H1 (cell line): ENCODE measurements at regions not wholly inside any gene's neighbourhood (a gene's known extent, or its start where the extent isn't known, plus 50 kb on each side); places are given as distances from the start of the nearest gene placed in this dataset.

Source experiments
- CTCF ChIA-PET: fragments of 300-600 bp; sonication (Branson Sonifier 250); formaldehyde crosslinking; loops from one replicate; lab custom pipeline; 2021; ENCODE audit not compliant: partially characterized antibody; lab: Charles Lee
- POLR2A ChIA-PET: fragments of 300-600 bp; sonication (Branson Sonifier 250); formaldehyde crosslinking; loops from one replicate; lab custom pipeline; 2021; ENCODE audit warnings: inconsistent platforms; ENCODE audit not compliant: partially characterized antibody; lab: Charles Lee
- DNase-seq, 2 experiments: peaks; one replicate each; pipeline versions ENCODE4 v3.0.0 to v3.0.0-alpha.2; 2010 to 2022; ENCODE audit warnings: low spot score in 2 of 2, low read depth in 1 of 2, mixed read lengths in 1 of 2
- FAIRE-seq: peaks from 2 replicates; lab custom pipeline; 2011; peaks lifted over from hg19 to GRCh38; lab: Jason Lieb, UNC
- H2AFZ ChIP-seq: 2 replicates; pipeline ENCODE4 v1.8.1; 2012; ENCODE audit warnings: low read length, inconsistent platforms
- H2AK5ac ChIP-seq: 2 replicates; pipeline ENCODE4 v1.6.1; 2013; ENCODE audit warnings: low read depth, low read length
- H2BK120ac ChIP-seq: replicated peaks from 2 replicates; pipeline ENCODE3; 2013; ENCODE audit warnings: low read depth, low read length, inconsistent platforms
- H2BK12ac ChIP-seq: 2 replicates; pipeline ENCODE4 v1.6.1; 2013; ENCODE audit warnings: low read depth, low read length
- H2BK15ac ChIP-seq: 2 replicates; pipeline ENCODE4 v1.6.1; 2013; ENCODE audit warnings: low read length
- H2BK20ac ChIP-seq: 2 replicates; pipeline ENCODE4 v1.6.1; 2013; ENCODE audit warnings: low read length
- H2BK5ac ChIP-seq: 2 replicates; pipeline ENCODE4 v1.6.1; 2013; ENCODE audit warnings: low read depth, low read length
- H3K14ac ChIP-seq: 2 replicates; pipeline ENCODE4 v1.6.1; 2013; ENCODE audit warnings: inconsistent platforms; ENCODE audit not compliant: insufficient read length
- H3K18ac ChIP-seq: 2 replicates; pipeline ENCODE4 v1.6.1; 2013; ENCODE audit warnings: low read length; ENCODE audit errors: extremely low read depth
- H3K23ac ChIP-seq: 2 replicates; pipeline ENCODE4 v1.6.1; 2013; ENCODE audit warnings: inconsistent platforms; ENCODE audit not compliant: insufficient read length
- H3K23me2 ChIP-seq: 2 replicates; pipeline ENCODE4 v1.6.1; 2013; ENCODE audit warnings: low read depth, low read length
- H3K27ac ChIP-seq: 2 replicates; pipeline ENCODE4 v1.6.1; 2011; ENCODE audit warnings: low read depth, low read length, inconsistent platforms
- H3K27me3 ChIP-seq, 4 experiments: replicated peaks in 1 of 4; 1 replicate in 1 of 4; 2 replicates in 3 of 4; pipeline versions ENCODE4 v1.6.1 to v1.8.1; 2011 to 2013; ENCODE audit warnings: low read length in 3 of 4, mild to moderate bottlenecking in 3 of 4, inconsistent platforms in 2 of 4, mixed read lengths in 2 of 4, moderate library complexity in 1 of 4; ENCODE audit not compliant: control insufficient read depth in 3 of 4, insufficient read depth in 3 of 4; ENCODE audit errors: extremely low read depth in 1 of 4
- H3K36me3 ChIP-seq, 4 experiments: 2 replicates each; pipeline versions ENCODE4 v1.6.1 to v1.8.1; 2011 to 2013; ENCODE audit warnings: mild to moderate bottlenecking in 4 of 4, low read length in 3 of 4, moderate library complexity in 2 of 4, control low read depth in 1 of 4, inconsistent platforms in 1 of 4; ENCODE audit not compliant: insufficient read depth in 4 of 4, control insufficient read depth in 2 of 4
- H3K4ac ChIP-seq: replicated peaks from 2 replicates; pipeline ENCODE3; 2013; ENCODE audit warnings: low read length, low read depth, mixed read lengths, inconsistent platforms; ENCODE audit not compliant: insufficient read length
- H3K4me1 ChIP-seq, 4 experiments: replicated peaks in 1 of 4; 1 replicate in 1 of 4; 2 replicates in 3 of 4; pipeline versions ENCODE4 v1.6.1 to v1.8.1; 2011 to 2013; ENCODE audit warnings: low read length in 3 of 4, inconsistent platforms in 2 of 4, mixed read lengths in 1 of 4; ENCODE audit not compliant: insufficient read depth in 4 of 4, control insufficient read depth in 3 of 4
- H3K4me2 ChIP-seq, 2 experiments: 2 replicates each; pipeline versions ENCODE4 v1.6.1 to v1.8.1; 2011 to 2013; ENCODE audit warnings: low read depth in 2 of 2, low read length in 2 of 2, control low read depth in 1 of 2, inconsistent platforms in 1 of 2, mild to moderate bottlenecking in 1 of 2; ENCODE audit not compliant: insufficient read depth in 1 of 2
- H3K4me3 ChIP-seq, 4 experiments: fragments of 200-600, 300-600 bp in 1 of 4; sonication (generic), shearing (Covaris generic), sonication (Bioruptor Twin) in 1 of 4; 2 replicates each; pipeline versions ENCODE4 v1.5.1 to v1.8.1; 2011 to 2016; ENCODE audit warnings: low read length in 4 of 4, low read depth in 3 of 4, control low read depth in 2 of 4, inconsistent platforms in 2 of 4, mild to moderate bottlenecking in 2 of 4, mixed read lengths in 1 of 4, moderate library complexity in 1 of 4; ENCODE audit not compliant: insufficient read depth in 2 of 4; ENCODE audit errors: extremely low read depth in 1 of 4
- H3K56ac ChIP-seq: replicated peaks from 2 replicates; pipeline ENCODE3; 2013; ENCODE audit warnings: low read depth, mild to moderate bottlenecking, mixed read lengths, low read length, inconsistent platforms; ENCODE audit not compliant: insufficient read length
- H3K79me1 ChIP-seq: 2 replicates; pipeline ENCODE4 v1.6.1; 2013; ENCODE audit warnings: low read depth, low read length, control low read depth
- H3K79me2 ChIP-seq, 2 experiments: 2 replicates each; pipeline versions ENCODE4 v1.6.1 to v1.8.1; 2012 to 2013; ENCODE audit warnings: low read length in 2 of 2, mild to moderate bottlenecking in 2 of 2, inconsistent platforms in 1 of 2; ENCODE audit not compliant: insufficient read depth in 2 of 2, control insufficient read depth in 1 of 2
- H3K9ac ChIP-seq, 4 experiments: replicated peaks in 1 of 4; 1 replicate in 1 of 4; 2 replicates in 3 of 4; pipeline versions ENCODE4 v1.6.1 to v1.8.1; 2011 to 2013; ENCODE audit warnings: low read depth in 3 of 4, low read length in 3 of 4, control low read depth in 2 of 4, mild to moderate bottlenecking in 2 of 4, moderate library complexity in 2 of 4, inconsistent platforms in 1 of 4; ENCODE audit errors: extremely low read depth in 1 of 4
- H3K9me3 ChIP-seq, 2 experiments: 2 replicates each; pipeline versions ENCODE4 v1.6.1 to v1.8.1; 2012 to 2013; ENCODE audit warnings: mild to moderate bottlenecking in 2 of 2, moderate library complexity in 2 of 2, control low read depth in 1 of 2, inconsistent platforms in 1 of 2, low read depth in 1 of 2, low read length in 1 of 2, mixed read lengths in 1 of 2; ENCODE audit not compliant: insufficient read depth in 2 of 2
- H4K20me1 ChIP-seq, 2 experiments: replicated peaks in 1 of 2; 2 replicates each; pipeline versions ENCODE3 to v1.8.1; 2011 to 2013; ENCODE audit warnings: inconsistent platforms in 2 of 2, low read length in 2 of 2, mild to moderate bottlenecking in 1 of 2; ENCODE audit not compliant: insufficient read depth in 2 of 2, control insufficient read depth in 1 of 2
- H4K5ac ChIP-seq: 2 replicates; pipeline ENCODE4 v1.6.1; 2013; ENCODE audit warnings: low read length, low read depth, mixed read lengths, inconsistent platforms; ENCODE audit not compliant: insufficient read length
- H4K8ac ChIP-seq: 2 replicates; pipeline ENCODE4 v1.8.0; 2013; ENCODE audit warnings: mild to moderate bottlenecking, moderate library complexity, low read length, inconsistent platforms; ENCODE audit not compliant: insufficient read depth; ENCODE audit errors: extremely low read depth
- H4K91ac ChIP-seq: replicated peaks from 2 replicates; pipeline ENCODE3; 2013; ENCODE audit warnings: low read length, mixed read lengths, inconsistent platforms; ENCODE audit not compliant: insufficient read length
- CBX8 ChIP-seq: fragments of 300-800, 300-1000 bp; sonication (generic); IDR thresholded peaks from 2 replicates; pipeline ENCODE4 v1.7.1; 2016; ENCODE audit warnings: low read depth, low read length, borderline replicate concordance
- CHD2 ChIP-seq: IDR thresholded peaks from 2 replicates; pipeline ENCODE4 v1.6.1; 2012; ENCODE audit warnings: low read length, improper control_type of control experiment
- CTBP2 ChIP-seq: IDR thresholded peaks from 2 replicates; pipeline ENCODE4 v1.7.0; 2011; ENCODE audit warnings: borderline replicate concordance, mild to moderate bottlenecking, moderate library complexity, mixed read lengths, low read length; ENCODE audit not compliant: insufficient read depth, insufficient read length
- EP300 ChIP-seq, 2 experiments: IDR thresholded peaks; 1 replicate in 1 of 2; 2 replicates in 1 of 2; pipeline ENCODE4 v1.6.1; 2011 to 2012; ENCODE audit warnings: low read depth in 2 of 2, low read length in 2 of 2, mild to moderate bottlenecking in 2 of 2, borderline replicate concordance in 1 of 2, inconsistent platforms in 1 of 2, moderate library complexity in 1 of 2
- GTF2F1 ChIP-seq: IDR thresholded peaks from 2 replicates; pipeline ENCODE4 v1.6.1; 2012; ENCODE audit warnings: low read depth, low read length, improper control_type of control experiment, borderline replicate concordance
- HDAC2 ChIP-seq, 2 experiments: fragments of 300-600 bp in 1 of 2; sonication (generic) in 1 of 2; IDR thresholded peaks; 2 replicates each; pipeline ENCODE4 v1.6.1; 2011 to 2012; ENCODE audit warnings: low read depth in 2 of 2, low read length in 2 of 2, mild to moderate bottlenecking in 2 of 2, moderate library complexity in 2 of 2, borderline replicate concordance in 1 of 2, inconsistent platforms in 1 of 2
- JUND ChIP-seq: IDR thresholded peaks from 2 replicates; pipeline ENCODE4 v1.6.1; 2011; ENCODE audit warnings: mild to moderate bottlenecking, improper control_type of control experiment, low read length
- NANOG ChIP-seq: IDR thresholded peaks from 2 replicates; pipeline ENCODE4 v1.6.1; 2011; ENCODE audit warnings: low read length, low read depth, mild to moderate bottlenecking, inconsistent platforms; ENCODE audit not compliant: insufficient read depth, poor library complexity, severe bottlenecking
- SP2 ChIP-seq: IDR thresholded peaks from 2 replicates; pipeline ENCODE4 v1.6.1; 2012; ENCODE audit warnings: mild to moderate bottlenecking, low read length, inconsistent platforms
- SUZ12 ChIP-seq: fragments of 200-600 bp; sonication (generic); IDR thresholded peaks from 2 replicates; pipeline ENCODE4 v1.6.1; 2012; ENCODE audit warnings: mild to moderate bottlenecking, inconsistent platforms, low read length, moderate library complexity, mixed read lengths
- WGBS, 2 experiments: shearing (Covaris generic) in 1 of 2; methylation state at CpG; one replicate each; pipeline versions ENCODE4 v1.1.6 to v1.1.7; 2013 to 2015; ENCODE audit warnings: low lambda C conversion rate in 2 of 2, mixed read lengths in 2 of 2, inconsistent platforms in 1 of 2, low coverage in 1 of 2, missing lambda C conversion rate in 1 of 2; ENCODE audit not compliant: insufficient replicate concordance in 2 of 2, insufficient coverage in 1 of 2, insufficient read length in 1 of 2; ENCODE audit errors: extremely low coverage in 1 of 2, missing lambda C conversion rate in 1 of 2; 5-methylcytosine and 5-hydroxymethylcytosine counted together
- TF ChIP-seq, protein P1 (sequence below): IDR thresholded peaks from 2 replicates; pipeline ENCODE4 v1.6.1; 2011; ENCODE audit warnings: low read length, improper control_type of control experiment

DNA sequence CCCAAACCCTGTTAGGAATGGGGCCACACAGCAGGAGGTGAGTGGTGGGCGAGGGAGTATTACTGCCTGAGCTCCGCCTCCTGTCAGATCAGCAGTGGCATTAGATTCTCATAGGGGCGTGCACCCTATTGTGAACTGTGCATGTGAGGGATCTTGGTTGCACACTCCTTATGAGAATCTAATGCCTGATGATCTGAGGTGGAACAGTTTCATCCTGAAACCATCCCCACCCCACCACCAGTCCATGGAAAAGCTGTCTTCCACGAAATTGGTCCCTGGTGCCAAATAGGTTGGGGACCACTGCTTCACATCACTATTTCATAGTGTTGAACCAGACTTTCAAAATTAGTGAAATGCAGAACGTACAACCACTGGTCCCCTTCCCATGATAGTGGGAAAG is 57.9 kb upstream of the BICD1 start:
- Histone ChIP-seq H3K18ac (no peak overlapping the region), H3K36me3 (no peaks in the 10 kb centered on the region), H2BK12ac (no peak overlapping the region), H3K27me3 (no peaks in the 10 kb centered on the region), H3K4ac (no peak overlapping the region), H2AK5ac (no peak overlapping the region), H3K9ac (no peak overlapping the region), H2BK5ac (no peak overlapping the region), H4K20me1 (no peaks in the 10 kb centered on the region), H3K56ac (no peak overlapping the region), H3K4me2 (no peak overlapping the region), H2AFZ (no peak overlapping the region), H3K79me1 (no peaks in the 10 kb centered on the region), H3K27ac (no peak overlapping the region), H3K14ac (no peak overlapping the region), H3K4me1 (peaks cover 0 to 6% (median 2%) of the 10 kb centered on the region in 4 experiments; a peak in 2 of 7 replicates), H3K23me2 (no peaks in the 10 kb centered on the region), H2BK20ac (peak overlapping the region; percentile 67; the same call in 1 of the 2 replicates), H3K23ac (no peak overlapping the region), H2BK15ac (no peak overlapping the region), H3K4me3 (no peak overlapping the region), H4K91ac (no peak overlapping the region), H4K8ac (no peak overlapping the region), H3K9me3 (peaks cover 6 to 9% of the 10 kb centered on the region in 2 experiments; a peak in 3 of 4 replicates), H4K5ac (no peak overlapping the region), H3K79me2 (no peaks in the 10 kb centered on the region), H2BK120ac (no peak overlapping the region)
- no peak for DNase-seq
- POLR2A ChIA-PET, result no interaction called here
- TF ChIP-seq CBX8, result no peak
- TF ChIP-seq GTF2F1, result no peak
- TF ChIP-seq CHD2, result no peak
- TF ChIP-seq NANOG, result no peak
- no peak for TF ChIP-seq SP2
- no peak for TF ChIP-seq CTBP2
- TF ChIP-seq SUZ12, result no peak
- TF ChIP-seq, protein P1, sequence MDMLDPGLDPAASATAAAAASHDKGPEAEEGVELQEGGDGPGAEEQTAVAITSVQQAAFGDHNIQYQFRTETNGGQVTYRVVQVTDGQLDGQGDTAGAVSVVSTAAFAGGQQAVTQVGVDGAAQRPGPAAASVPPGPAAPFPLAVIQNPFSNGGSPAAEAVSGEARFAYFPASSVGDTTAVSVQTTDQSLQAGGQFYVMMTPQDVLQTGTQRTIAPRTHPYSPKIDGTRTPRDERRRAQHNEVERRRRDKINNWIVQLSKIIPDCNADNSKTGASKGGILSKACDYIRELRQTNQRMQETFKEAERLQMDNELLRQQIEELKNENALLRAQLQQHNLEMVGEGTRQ, result no peak
- no peak for TF ChIP-seq JUND
- no peak for TF ChIP-seq HDAC2 (IDR thresholded peaks at IDR 0.05; ENCODE audit: borderline replicate concordance in 1 of 2, low read depth in 2 of 2, low read length in 2 of 2)
- TF ChIP-seq EP300 (IDR thresholded peaks at IDR 0.05; ENCODE audit: borderline replicate concordance in 1 of 2, low read depth in 2 of 2, low read length in 2 of 2), result no peak
- CTCF ChIA-PET, result no interaction called here
- FAIRE-seq, result no peak
- WGBS, 2 experiments, result 96% methylated on average over 5 of the region's 5 CpGs; no CpG with 5 or more reads in 1 of the 2 experiments
